ENCODE measurements at regions not wholly inside any gene's neighbourhood (a gene's known extent, or its start where the extent isn't known, plus 50 kb on each side); places are given as distances from the start of the nearest gene placed in this dataset.

- H3K9ac ChIP-seq (ENCODE audit: low read depth, low read length): no peak overlapping the region
- H3K4me1 ChIP-seq (ENCODE audit: control insufficient read depth, insufficient read depth, low read length): no peaks in the 10 kb centered on the region
- H3K36me3 ChIP-seq (ENCODE audit: control insufficient read depth, insufficient read depth, low read length): no peaks in the 10 kb centered on the region
- no peak overlapping the region for H3K4me3 ChIP-seq (ENCODE audit: low read depth, low read length)
- no peaks in the 10 kb centered on the region for H3K9me3 ChIP-seq (ENCODE audit: control insufficient read depth, insufficient read depth, low read length)
- no peak overlapping the region for H3K27ac ChIP-seq (ENCODE audit: low read depth, low read length)
- no peaks in the 10 kb centered on the region for H3K27me3 ChIP-seq (ENCODE audit: control insufficient read depth, insufficient read depth, low read length)
Observed at GRCh38 chr4:65825116-65825753, 154.9 kb upstream of the EPHA5 start.

DNA sequence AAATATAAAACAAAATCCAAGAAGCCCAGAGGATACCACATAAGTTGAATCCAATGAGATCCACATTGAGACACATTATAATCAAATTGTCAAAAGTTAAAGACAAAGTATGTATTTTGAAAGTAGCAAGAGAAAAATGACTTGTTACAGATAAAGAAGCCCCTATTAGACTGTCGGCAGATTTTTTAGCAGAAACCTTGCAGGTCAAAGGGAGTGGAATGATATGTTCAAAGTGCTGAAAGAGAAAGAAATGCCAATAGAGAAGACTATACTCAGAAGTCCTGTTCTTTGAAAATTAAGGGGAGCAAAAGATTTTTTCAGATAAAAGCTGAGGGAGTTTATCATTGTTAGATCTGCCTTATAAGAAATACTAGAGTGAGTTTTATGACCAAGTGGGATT is 148.9 kb upstream of the EPHA5 start:
- Histone ChIP-seq H3K27ac (ENCODE audit: low read depth, low read length) (no peak overlapping the region), H3K9me3 (ENCODE audit: control insufficient read depth, insufficient read depth, low read length) (peaks cover 8% of the 10 kb centered on the region; the same call in 1 of the 2 replicates), H3K9ac (ENCODE audit: low read depth, low read length) (no peak overlapping the region), H3K27me3 (ENCODE audit: control insufficient read depth, insufficient read depth, low read length) (no peaks in the 10 kb centered on the region), H3K4me1 (ENCODE audit: control insufficient read depth, insufficient read depth, low read length) (no peaks in the 10 kb centered on the region), H3K36me3 (ENCODE audit: control insufficient read depth, insufficient read depth, low read length) (no peaks in the 10 kb centered on the region), H3K4me3 (ENCODE audit: low read depth, low read length) (no peak overlapping the region)

DNA sequence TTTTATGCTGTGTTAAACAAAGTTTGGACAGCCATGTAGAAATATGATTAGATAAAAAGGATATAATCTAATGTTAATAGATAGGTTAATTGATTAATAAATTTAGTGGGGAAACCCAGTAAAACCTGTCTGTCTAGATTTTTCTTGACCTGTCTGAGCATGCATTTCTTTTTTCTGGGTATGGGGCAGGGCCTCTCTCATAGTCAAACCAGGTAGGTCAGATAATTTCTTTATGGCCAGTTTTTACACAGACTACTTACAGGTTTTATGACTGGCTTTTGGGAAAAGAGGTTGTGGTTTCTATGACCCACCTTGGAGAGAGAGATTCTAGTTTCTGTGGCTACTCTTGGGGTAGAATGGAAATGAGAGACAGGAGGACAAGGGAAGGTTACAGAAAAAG is 135.6 kb upstream of the EPHA5 start:
- Histone ChIP-seq H3K4me3 (ENCODE audit: low read depth, low read length) (no peak overlapping the region), H3K9me3 (ENCODE audit: control insufficient read depth, insufficient read depth, low read length) (no peaks in the 10 kb centered on the region; the same call in 1 of the 2 replicates), H3K27ac (ENCODE audit: low read depth, low read length) (no peak overlapping the region), H3K36me3 (ENCODE audit: control insufficient read depth, insufficient read depth, low read length) (no peaks in the 10 kb centered on the region), H3K4me1 (ENCODE audit: control insufficient read depth, insufficient read depth, low read length) (peaks cover 13% of the 10 kb centered on the region), H3K27me3 (ENCODE audit: control insufficient read depth, insufficient read depth, low read length) (no peaks in the 10 kb centered on the region), H3K9ac (ENCODE audit: low read depth, low read length) (no peak overlapping the region)

- Histone ChIP-seq H3K4me1 (ENCODE audit: control insufficient read depth, insufficient read depth, low read length) (no peaks in the 10 kb centered on the region), H3K9me3 (ENCODE audit: control insufficient read depth, insufficient read depth, low read length) (no peaks in the 10 kb centered on the region), H3K4me3 (ENCODE audit: low read depth, low read length) (no peak overlapping the region), H3K27ac (ENCODE audit: low read depth, low read length) (no peak overlapping the region), H3K36me3 (ENCODE audit: control insufficient read depth, insufficient read depth, low read length) (no peaks in the 10 kb centered on the region), H3K27me3 (ENCODE audit: control insufficient read depth, insufficient read depth, low read length) (no peaks in the 10 kb centered on the region), H3K9ac (ENCODE audit: low read depth, low read length) (no peak overlapping the region)
Observed at GRCh38 chr4:65799513-65799912, 129.2 kb upstream of the EPHA5 start.

DNA sequence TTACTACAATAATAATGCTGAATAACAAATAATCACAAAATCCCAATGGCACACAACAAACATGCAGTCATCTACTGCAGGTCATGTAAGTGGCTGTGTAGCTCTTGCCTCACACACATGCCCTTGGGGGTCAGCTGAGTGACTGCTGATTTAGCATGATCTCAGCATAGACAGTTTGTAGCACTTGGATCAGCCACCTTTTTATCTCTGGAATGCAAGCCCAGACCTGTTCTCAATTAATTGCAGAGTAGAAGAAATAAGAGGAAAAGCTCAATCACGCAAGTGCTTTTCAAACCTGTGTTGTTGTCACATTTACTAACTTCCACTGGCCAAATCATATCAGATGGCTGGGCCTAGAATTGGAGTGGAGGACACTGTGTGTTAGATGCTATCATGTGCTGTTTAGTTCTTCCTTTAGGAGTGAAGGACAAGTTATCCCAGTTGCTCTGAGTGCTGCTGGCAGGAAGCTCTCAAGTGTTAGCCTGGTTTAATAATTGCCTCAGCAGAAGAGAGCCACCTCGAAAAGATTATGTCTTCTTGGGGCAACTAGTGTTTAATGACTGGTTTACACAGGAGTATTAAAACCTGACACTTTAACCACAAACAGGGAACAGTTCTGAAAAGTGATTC is 128.3 kb upstream of the EPHA5 start:
- H3K27ac ChIP-seq (ENCODE audit: low read depth, low read length): no peak overlapping the region
- H3K4me3 ChIP-seq (ENCODE audit: low read depth, low read length): no peak overlapping the region
- H3K9ac ChIP-seq (ENCODE audit: low read depth, low read length): no peak overlapping the region
- H3K4me1 ChIP-seq (ENCODE audit: control insufficient read depth, insufficient read depth, low read length): no peaks in the 10 kb centered on the region
- H3K9me3 ChIP-seq (ENCODE audit: control insufficient read depth, insufficient read depth, low read length): no peaks in the 10 kb centered on the region
- no peaks in the 10 kb centered on the region for H3K36me3 ChIP-seq (ENCODE audit: control insufficient read depth, insufficient read depth, low read length)
- no peaks in the 10 kb centered on the region for H3K27me3 ChIP-seq (ENCODE audit: control insufficient read depth, insufficient read depth, low read length)

DNA sequence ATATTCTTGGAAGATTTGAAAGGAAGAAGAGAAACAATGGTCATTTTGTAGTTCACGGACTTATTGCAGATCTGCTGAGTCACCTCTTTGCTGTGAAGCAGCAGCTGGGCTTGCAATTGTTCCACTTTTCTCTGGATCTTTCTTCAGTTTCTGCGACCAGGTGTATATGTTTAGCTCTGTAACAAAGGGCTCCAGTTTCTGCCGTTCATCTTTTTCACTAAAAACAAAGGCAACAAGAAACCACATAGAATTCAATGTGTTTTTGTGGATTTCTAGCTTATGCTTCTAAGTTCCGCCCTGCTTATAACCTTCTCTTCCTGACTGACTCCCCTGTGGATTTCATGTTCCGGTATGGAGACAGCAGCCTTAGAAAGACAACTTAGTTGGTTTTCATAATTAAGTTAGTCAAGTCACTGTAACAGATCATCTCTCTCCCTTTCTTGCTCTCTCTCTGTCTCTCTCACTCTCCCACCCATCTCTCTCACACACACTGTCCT is 121.6 kb upstream of the EPHA5 start:
- Histone ChIP-seq H3K27ac (ENCODE audit: low read depth, low read length) (peak overlapping the region; percentile 26), H3K27me3 (ENCODE audit: control insufficient read depth, insufficient read depth, low read length) (no peaks in the 10 kb centered on the region), H3K4me1 (ENCODE audit: control insufficient read depth, insufficient read depth, low read length) (peaks cover 4% of the 10 kb centered on the region), H3K9ac (ENCODE audit: low read depth, low read length) (no peak overlapping the region; the same call in 1 of the 2 replicates), H3K36me3 (ENCODE audit: control insufficient read depth, insufficient read depth, low read length) (no peaks in the 10 kb centered on the region), H3K4me3 (ENCODE audit: low read depth, low read length) (no peak overlapping the region), H3K9me3 (ENCODE audit: control insufficient read depth, insufficient read depth, low read length) (no peaks in the 10 kb centered on the region)

DNA sequence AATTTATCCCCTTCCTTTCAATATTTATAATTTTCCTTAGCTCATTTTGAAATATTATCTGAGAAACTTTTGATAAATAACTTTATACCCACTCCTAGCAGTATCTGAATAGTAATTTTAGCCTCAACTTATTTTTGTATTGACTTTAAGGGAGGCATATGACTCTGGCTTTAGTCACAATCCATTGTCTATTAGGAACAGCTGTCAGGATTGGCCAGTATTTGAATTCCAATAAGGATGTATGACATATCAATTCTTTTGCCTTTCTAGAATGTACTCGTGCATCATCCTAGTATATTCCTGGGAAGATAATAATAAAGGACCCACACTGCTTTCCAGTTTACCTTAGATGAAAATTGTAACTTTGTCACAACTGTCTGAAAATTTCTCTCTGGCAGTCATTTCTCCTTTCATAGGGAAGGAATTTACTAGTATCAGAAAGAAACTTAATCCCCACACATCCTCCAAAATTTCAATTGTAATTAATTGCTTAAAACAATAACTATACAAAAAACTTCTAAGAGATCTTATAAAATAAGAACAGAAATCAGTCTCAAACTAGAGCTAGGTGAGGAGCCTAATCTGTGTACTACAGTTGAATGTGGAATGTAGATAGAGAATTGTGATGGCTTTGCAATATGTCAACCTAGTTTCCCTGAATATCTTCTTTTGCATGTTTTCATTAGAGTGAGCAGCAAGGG is 121.0 kb upstream of the EPHA5 start:
- Histone ChIP-seq H3K4me1 (ENCODE audit: control insufficient read depth, insufficient read depth, low read length) (peaks cover 4% of the 10 kb centered on the region), H3K27me3 (ENCODE audit: control insufficient read depth, insufficient read depth, low read length) (no peaks in the 10 kb centered on the region), H3K9ac (ENCODE audit: low read depth, low read length) (no peak overlapping the region), H3K27ac (ENCODE audit: low read depth, low read length) (peak overlapping the region; percentile 26), H3K4me3 (ENCODE audit: low read depth, low read length) (no peak overlapping the region), H3K9me3 (ENCODE audit: control insufficient read depth, insufficient read depth, low read length) (no peaks in the 10 kb centered on the region), H3K36me3 (ENCODE audit: control insufficient read depth, insufficient read depth, low read length) (no peaks in the 10 kb centered on the region)

DNA sequence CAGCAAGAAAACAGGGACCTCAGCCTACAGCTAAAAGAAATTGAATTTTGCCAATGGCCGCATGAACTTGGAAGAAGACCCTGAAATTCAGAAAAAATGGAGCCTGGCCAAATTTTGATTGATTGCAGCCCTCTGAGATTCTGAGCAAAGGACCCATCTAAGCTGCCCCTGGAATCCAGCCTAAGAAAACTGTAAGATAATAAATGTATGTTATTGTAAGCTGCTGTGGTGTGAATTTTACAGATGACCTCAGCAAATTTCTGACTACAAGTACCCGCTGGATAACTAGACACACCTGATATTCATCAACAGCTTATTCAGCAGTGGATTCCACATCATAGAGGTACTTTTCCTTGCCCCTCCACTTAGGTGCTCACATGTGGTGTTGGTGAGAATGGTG is 119.5 kb upstream of the EPHA5 start:
- Histone ChIP-seq H3K4me1 (ENCODE audit: control insufficient read depth, insufficient read depth, low read length) (peaks cover 4% of the 10 kb centered on the region), H3K27me3 (ENCODE audit: control insufficient read depth, insufficient read depth, low read length) (no peaks in the 10 kb centered on the region)

DNA sequence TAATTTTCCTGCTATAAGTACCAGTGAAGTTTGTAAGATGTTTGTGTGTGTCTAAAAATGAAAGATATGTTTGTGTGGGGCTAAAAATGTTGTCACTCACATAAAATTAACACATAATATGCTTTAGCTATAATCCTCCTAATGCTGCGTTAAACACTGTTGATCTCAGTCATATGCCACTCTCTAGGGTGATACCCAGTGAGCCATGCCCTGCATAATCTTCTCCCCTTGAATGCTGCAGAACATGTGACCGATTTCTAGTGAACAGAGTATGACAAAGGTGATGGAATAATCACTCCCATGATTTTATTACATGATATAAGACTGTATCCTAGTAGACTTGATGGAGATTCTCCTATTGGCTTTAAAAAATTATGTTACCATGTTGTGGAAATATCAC is 119.1 kb upstream of the EPHA5 start:
- no peak overlapping the region for H3K9ac ChIP-seq (ENCODE audit: low read depth, low read length)
- H3K27ac ChIP-seq (ENCODE audit: low read depth, low read length): no peak overlapping the region
- no peaks in the 10 kb centered on the region for H3K27me3 ChIP-seq (ENCODE audit: control insufficient read depth, insufficient read depth, low read length)
- H3K36me3 ChIP-seq (ENCODE audit: control insufficient read depth, insufficient read depth, low read length): no peaks in the 10 kb centered on the region
- H3K4me3 ChIP-seq (ENCODE audit: low read depth, low read length): no peak overlapping the region
- H3K4me1 ChIP-seq (ENCODE audit: control insufficient read depth, insufficient read depth, low read length): peaks cover 4% of the 10 kb centered on the region
- H3K9me3 ChIP-seq (ENCODE audit: control insufficient read depth, insufficient read depth, low read length): no peaks in the 10 kb centered on the region

More for the DNA sequence above, 119.5 kb upstream of the EPHA5 start:
- no peak overlapping the region for H3K4me3 ChIP-seq (ENCODE audit: low read depth, low read length)
- no peak overlapping the region for H3K27ac ChIP-seq (ENCODE audit: low read depth, low read length)
- H3K36me3 ChIP-seq (ENCODE audit: control insufficient read depth, insufficient read depth, low read length): no peaks in the 10 kb centered on the region
- no peaks in the 10 kb centered on the region for H3K9me3 ChIP-seq (ENCODE audit: control insufficient read depth, insufficient read depth, low read length)
- no peak overlapping the region for H3K9ac ChIP-seq (ENCODE audit: low read depth, low read length)

- Histone ChIP-seq H3K36me3 (ENCODE audit: control insufficient read depth, insufficient read depth, low read length) (no peaks in the 10 kb centered on the region), H3K9me3 (ENCODE audit: control insufficient read depth, insufficient read depth, low read length) (peaks cover 36% of the 10 kb centered on the region), H3K4me1 (ENCODE audit: control insufficient read depth, insufficient read depth, low read length) (no peaks in the 10 kb centered on the region), H3K27ac (ENCODE audit: low read depth, low read length) (no peak overlapping the region), H3K4me3 (ENCODE audit: low read depth, low read length) (no peak overlapping the region), H3K9ac (ENCODE audit: low read depth, low read length) (no peak overlapping the region), H3K27me3 (ENCODE audit: control insufficient read depth, insufficient read depth, low read length) (no peaks in the 10 kb centered on the region)
Observed at GRCh38 chr4:65777270-65777669, 107.0 kb upstream of the EPHA5 start.

DNA sequence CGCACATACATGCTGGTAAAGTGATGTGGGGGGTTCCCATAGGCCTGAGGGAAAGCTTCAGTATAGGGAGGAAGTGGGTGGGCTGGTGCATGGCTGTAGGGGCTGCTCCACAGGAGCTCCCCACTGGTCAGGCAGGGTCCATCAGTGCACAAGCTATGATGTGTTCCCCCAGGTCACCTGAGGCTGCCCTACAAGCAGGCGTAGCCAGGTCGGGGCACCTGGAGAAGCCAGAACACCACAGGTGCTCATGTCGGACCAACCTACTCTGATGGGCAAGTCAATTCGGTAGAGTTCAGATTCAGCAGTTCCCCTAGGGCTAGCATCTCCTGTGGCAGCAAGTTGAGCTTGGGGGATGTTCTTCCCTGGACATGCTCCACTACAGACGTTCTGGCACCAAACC is 103.3 kb upstream of the EPHA5 start:
- no peak overlapping the region for H3K27ac ChIP-seq (ENCODE audit: low read depth, low read length)
- no peak overlapping the region for H3K4me3 ChIP-seq (ENCODE audit: low read depth, low read length)
- no peaks in the 10 kb centered on the region for H3K4me1 ChIP-seq (ENCODE audit: control insufficient read depth, insufficient read depth, low read length)
- peaks cover 42% of the 10 kb centered on the region for H3K9me3 ChIP-seq (ENCODE audit: control insufficient read depth, insufficient read depth, low read length)
- no peaks in the 10 kb centered on the region for H3K27me3 ChIP-seq (ENCODE audit: control insufficient read depth, insufficient read depth, low read length)
- H3K36me3 ChIP-seq (ENCODE audit: control insufficient read depth, insufficient read depth, low read length): no peaks in the 10 kb centered on the region
- no peak overlapping the region for H3K9ac ChIP-seq (ENCODE audit: low read depth, low read length)

All from HUES48 (cell line).